ENCODE measurements at regions not wholly inside any gene's neighbourhood (a gene's known extent, or its start where the extent isn't known, plus 50 kb on each side); places are given as distances from the start of the nearest gene placed in this dataset.

DNA sequence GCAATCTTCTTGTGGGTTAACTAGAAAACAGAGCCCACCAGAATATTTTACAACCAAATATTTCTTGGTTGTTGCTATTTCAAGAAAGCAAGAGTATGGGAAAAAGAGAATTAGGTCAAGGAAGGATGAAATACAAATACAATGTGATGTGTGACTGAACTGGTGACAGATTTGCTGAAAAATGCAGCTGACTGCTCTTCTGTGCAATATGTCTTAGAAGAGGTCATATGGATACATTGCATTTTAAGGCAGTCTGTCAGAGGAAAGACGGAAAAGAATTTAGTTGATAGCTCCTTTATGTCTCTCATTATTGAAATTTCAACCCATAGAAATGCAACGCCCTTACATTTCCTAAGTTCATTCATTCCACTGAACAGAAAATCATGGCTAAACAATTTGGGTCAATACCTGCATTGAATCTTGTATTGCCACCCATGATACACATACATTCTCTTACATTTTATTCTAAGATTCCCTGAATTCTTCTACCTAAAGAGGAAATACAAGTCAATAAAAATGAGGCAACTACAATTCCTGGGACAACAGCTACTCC is 423.1 kb downstream of the ADAM29 start:
- H3K4me3 ChIP-seq = no peak overlapping the region
- H3K9me3 ChIP-seq = peaks cover 4% of the 10 kb centered on the region
- H3K27ac ChIP-seq = no peak overlapping the region
- H3K36me3 ChIP-seq = no peaks in the 10 kb centered on the region
- TF ChIP-seq, protein P1, sequence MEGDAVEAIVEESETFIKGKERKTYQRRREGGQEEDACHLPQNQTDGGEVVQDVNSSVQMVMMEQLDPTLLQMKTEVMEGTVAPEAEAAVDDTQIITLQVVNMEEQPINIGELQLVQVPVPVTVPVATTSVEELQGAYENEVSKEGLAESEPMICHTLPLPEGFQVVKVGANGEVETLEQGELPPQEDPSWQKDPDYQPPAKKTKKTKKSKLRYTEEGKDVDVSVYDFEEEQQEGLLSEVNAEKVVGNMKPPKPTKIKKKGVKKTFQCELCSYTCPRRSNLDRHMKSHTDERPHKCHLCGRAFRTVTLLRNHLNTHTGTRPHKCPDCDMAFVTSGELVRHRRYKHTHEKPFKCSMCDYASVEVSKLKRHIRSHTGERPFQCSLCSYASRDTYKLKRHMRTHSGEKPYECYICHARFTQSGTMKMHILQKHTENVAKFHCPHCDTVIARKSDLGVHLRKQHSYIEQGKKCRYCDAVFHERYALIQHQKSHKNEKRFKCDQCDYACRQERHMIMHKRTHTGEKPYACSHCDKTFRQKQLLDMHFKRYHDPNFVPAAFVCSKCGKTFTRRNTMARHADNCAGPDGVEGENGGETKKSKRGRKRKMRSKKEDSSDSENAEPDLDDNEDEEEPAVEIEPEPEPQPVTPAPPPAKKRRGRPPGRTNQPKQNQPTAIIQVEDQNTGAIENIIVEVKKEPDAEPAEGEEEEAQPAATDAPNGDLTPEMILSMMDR (IDR thresholded peaks at IDR 0.05) = no peak
- ATAC-seq (ENCODE audit: insufficient number of reproducible peaks, low FRiP score, low read depth) (no peak), DNase-seq (ENCODE audit: low spot score) (no peak)
- H3K27me3 ChIP-seq (replicated peaks; ENCODE audit: insufficient read depth) = no peaks in the 10 kb centered on the region
- no peaks in the 10 kb centered on the region for H3K4me1 ChIP-seq (ENCODE audit: control insufficient read depth in 1 of 2, low read depth in 2 of 2)

- ATAC-seq (ENCODE audit: insufficient number of reproducible peaks, low FRiP score, low read depth) (no peak), DNase-seq (ENCODE audit: low spot score) (no peak)
- TF ChIP-seq, protein P1 (IDR thresholded peaks at IDR 0.05) = no peak
- Histone ChIP-seq H3K27ac (no peak overlapping the region), H3K36me3 (no peaks in the 10 kb centered on the region), H3K4me3 (no peak overlapping the region), H3K27me3 (replicated peaks; ENCODE audit: insufficient read depth) (no peaks in the 10 kb centered on the region), H3K9me3 (peaks cover 4% of the 10 kb centered on the region), H3K4me1 (ENCODE audit: control insufficient read depth in 1 of 2, low read depth in 2 of 2) (no peaks in the 10 kb centered on the region)
These were observed 428.2 kb downstream of the ADAM29 start for GRCh38 chr4:175346376-175346775.

GRCh38 chr4:175350246-175350645 is 432.1 kb downstream of the ADAM29 start:
- H3K36me3 ChIP-seq = no peaks in the 10 kb centered on the region
- H3K9me3 ChIP-seq = no peaks in the 10 kb centered on the region
- DNase-seq (ENCODE audit: low spot score) (no peak), ATAC-seq (ENCODE audit: insufficient number of reproducible peaks, low FRiP score, low read depth) (no peak)
- no peak overlapping the region for H3K27ac ChIP-seq
- TF ChIP-seq, protein P1 (IDR thresholded peaks at IDR 0.05) = no peak
- H3K27me3 ChIP-seq (replicated peaks; ENCODE audit: insufficient read depth) = no peaks in the 10 kb centered on the region
- no peak overlapping the region for H3K4me3 ChIP-seq
- H3K4me1 ChIP-seq (ENCODE audit: control insufficient read depth in 1 of 2, low read depth in 2 of 2) = no peaks in the 10 kb centered on the region

DNA sequence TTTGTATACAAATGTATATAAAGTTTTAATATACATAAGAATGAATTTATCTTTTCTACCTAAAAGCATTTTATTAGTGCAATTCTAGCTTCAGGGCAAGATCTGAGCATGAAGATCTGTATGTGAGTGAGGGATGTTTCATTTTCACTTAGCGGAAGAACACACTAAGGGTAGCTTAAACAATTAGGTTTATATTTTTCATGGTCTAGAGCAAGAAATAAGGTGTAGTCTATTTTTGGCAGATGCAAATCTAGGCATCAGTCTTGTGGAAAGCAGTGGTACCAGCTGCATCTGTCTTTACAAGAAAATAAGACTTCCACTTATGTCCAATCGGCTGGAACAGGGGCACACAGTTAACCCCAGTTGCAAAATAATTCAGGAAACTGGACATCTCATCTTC is 433.3 kb downstream of the ADAM29 start:
- Histone ChIP-seq H3K27ac (no peak overlapping the region), H3K9me3 (no peaks in the 10 kb centered on the region), H3K27me3 (replicated peaks; ENCODE audit: insufficient read depth) (no peaks in the 10 kb centered on the region), H3K36me3 (no peaks in the 10 kb centered on the region), H3K4me1 (ENCODE audit: control insufficient read depth in 1 of 2, low read depth in 2 of 2) (no peaks in the 10 kb centered on the region), H3K4me3 (no peak overlapping the region)
- no peak for DNase-seq (ENCODE audit: low spot score)
- no peak for ATAC-seq (ENCODE audit: insufficient number of reproducible peaks, low FRiP score, low read depth)
- TF ChIP-seq, protein P1 (IDR thresholded peaks at IDR 0.05) = no peak

- Histone ChIP-seq H3K4me1 (ENCODE audit: control insufficient read depth in 1 of 2, low read depth in 2 of 2) (no peaks in the 10 kb centered on the region), H3K36me3 (no peaks in the 10 kb centered on the region), H3K27ac (no peak overlapping the region), H3K4me3 (no peak overlapping the region), H3K27me3 (replicated peaks; ENCODE audit: insufficient read depth) (no peaks in the 10 kb centered on the region), H3K9me3 (no peaks in the 10 kb centered on the region)
- DNase-seq (ENCODE audit: low spot score) (no peak), ATAC-seq (ENCODE audit: insufficient number of reproducible peaks, low FRiP score, low read depth) (no peak)
- TF ChIP-seq, protein P1 (IDR thresholded peaks at IDR 0.05) = no peak
These were observed 443.0 kb downstream of the GPM6A start for GRCh38 chr4:175369087-175369486.
